Esophagus muscularis mucosa (tissue), 4 donors: ENCODE measurements at regions not wholly inside any gene's neighbourhood (a gene's known extent, or its start where the extent isn't known, plus 50 kb on each side); places are given as distances from the start of the nearest gene placed in this dataset.

Experiments
- CTCF ChIP-seq, 3 experiments: fragments of 200-600 bp in 2 of 3; fragments of 450-650 bp in 1 of 3; sonication (generic) in 2 of 3; IDR thresholded peaks; one replicate each; pipeline ENCODE4 v1.5.1; 2017 to 2019; ENCODE audit warnings: antibody characterized with exemption in 3 of 3, mild to moderate bottlenecking in 2 of 3, moderate library complexity in 1 of 3
- EP300 ChIP-seq: sonication (generic); formaldehyde crosslinking; IDR thresholded peaks from one replicate; pipeline ENCODE4 v1.6.1; 2017; ENCODE audit warnings: antibody characterized with exemption
- POLR2A ChIP-seq: fragments of 450-650 bp; IDR thresholded peaks from one replicate; pipeline ENCODE4 v1.6.1; 2017; ENCODE audit warnings: antibody characterized with exemption, moderate library complexity, mild to moderate bottlenecking, low read depth
- POLR2AphosphoS5 ChIP-seq, 2 donors: sonication (generic); formaldehyde crosslinking; IDR thresholded peaks; one replicate each; pipeline ENCODE4 v1.6.1; 2017; ENCODE audit warnings: antibody characterized with exemption in 2 of 2

- TF ChIP-seq POLR2A (no peak), CTCF (IDR thresholded peaks at IDR 0.05) (no peak), POLR2AphosphoS5 (IDR thresholded peaks at IDR 0.05) (no peak), EP300 (no peak)
Observed at GRCh38 chr4:10183462-10183861, 66.9 kb upstream of the WDR1 start.
